ENCODE measurements at regions not wholly inside any gene's neighbourhood (a gene's known extent, or its start where the extent isn't known, plus 50 kb on each side); places are given as distances from the start of the nearest gene placed in this dataset.

DNA sequence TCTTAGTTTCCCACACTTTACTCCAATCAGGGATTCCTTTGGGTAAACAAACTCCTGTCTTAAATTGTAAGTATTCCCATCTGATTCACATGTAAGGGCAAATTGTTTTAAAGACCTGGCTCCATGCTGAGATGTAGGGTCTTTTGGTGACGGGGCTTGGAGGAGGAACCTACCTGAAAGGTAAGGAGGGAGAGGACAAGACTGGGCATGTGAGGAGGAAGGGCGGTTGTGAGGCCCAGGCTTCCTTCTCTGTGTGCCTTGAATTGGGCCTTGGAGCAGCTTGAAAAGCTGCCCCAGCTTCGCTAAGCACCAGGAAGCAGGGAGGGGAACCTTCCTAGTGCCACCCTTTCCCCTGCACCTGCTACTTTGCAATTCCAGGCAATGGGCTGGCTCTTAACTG, 86.8 kb downstream of the C9orf152 start:
- no peak overlapping the region for H3K4me3 Mint-ChIP-seq
- H3K27me3 Mint-ChIP-seq (ENCODE audit: low read depth) = no peaks in the 10 kb centered on the region
- H3K27ac Mint-ChIP-seq = peak overlapping the region; percentile 66
- DNase-seq (ENCODE audit: low spot score) (no peak), ATAC-seq (peak; percentile 12)
- POLR2A ChIA-PET = no interaction called here
- CTCF ChIA-PET = no interaction called here
- TF ChIP-seq TEAD4 (CRISPR knock-in tag; IDR thresholded peaks at IDR 0.05) (no peak), SMAD4 (CRISPR knock-in tag; IDR thresholded peaks at IDR 0.05) (no peak), KAT7 (CRISPR knock-in tag; IDR thresholded peaks at IDR 0.05; ENCODE audit: borderline replicate concordance) (no peak), ESRRA (CRISPR knock-in tag; IDR thresholded peaks at IDR 0.05; ENCODE audit: borderline replicate concordance) (no peak), TP53 (CRISPR knock-in tag; IDR thresholded peaks at IDR 0.05) (no peak), PRRX2 (CRISPR knock-in tag; IDR thresholded peaks at IDR 0.05) (no peak), GTF2I (CRISPR knock-in tag; conservative IDR thresholded peaks at IDR 0.05) (no peak)
- TF ChIP-seq, protein P1, sequence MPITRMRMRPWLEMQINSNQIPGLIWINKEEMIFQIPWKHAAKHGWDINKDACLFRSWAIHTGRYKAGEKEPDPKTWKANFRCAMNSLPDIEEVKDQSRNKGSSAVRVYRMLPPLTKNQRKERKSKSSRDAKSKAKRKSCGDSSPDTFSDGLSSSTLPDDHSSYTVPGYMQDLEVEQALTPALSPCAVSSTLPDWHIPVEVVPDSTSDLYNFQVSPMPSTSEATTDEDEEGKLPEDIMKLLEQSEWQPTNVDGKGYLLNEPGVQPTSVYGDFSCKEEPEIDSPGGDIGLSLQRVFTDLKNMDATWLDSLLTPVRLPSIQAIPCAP (CRISPR knock-in tag; IDR thresholded peaks at IDR 0.05) = no peak
- TF ChIP-seq, protein P2, sequence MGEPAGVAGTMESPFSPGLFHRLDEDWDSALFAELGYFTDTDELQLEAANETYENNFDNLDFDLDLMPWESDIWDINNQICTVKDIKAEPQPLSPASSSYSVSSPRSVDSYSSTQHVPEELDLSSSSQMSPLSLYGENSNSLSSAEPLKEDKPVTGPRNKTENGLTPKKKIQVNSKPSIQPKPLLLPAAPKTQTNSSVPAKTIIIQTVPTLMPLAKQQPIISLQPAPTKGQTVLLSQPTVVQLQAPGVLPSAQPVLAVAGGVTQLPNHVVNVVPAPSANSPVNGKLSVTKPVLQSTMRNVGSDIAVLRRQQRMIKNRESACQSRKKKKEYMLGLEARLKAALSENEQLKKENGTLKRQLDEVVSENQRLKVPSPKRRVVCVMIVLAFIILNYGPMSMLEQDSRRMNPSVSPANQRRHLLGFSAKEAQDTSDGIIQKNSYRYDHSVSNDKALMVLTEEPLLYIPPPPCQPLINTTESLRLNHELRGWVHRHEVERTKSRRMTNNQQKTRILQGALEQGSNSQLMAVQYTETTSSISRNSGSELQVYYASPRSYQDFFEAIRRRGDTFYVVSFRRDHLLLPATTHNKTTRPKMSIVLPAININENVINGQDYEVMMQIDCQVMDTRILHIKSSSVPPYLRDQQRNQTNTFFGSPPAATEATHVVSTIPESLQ (CRISPR knock-in tag; IDR thresholded peaks at IDR 0.05) = no peak
- TF ChIP-seq, protein P3, sequence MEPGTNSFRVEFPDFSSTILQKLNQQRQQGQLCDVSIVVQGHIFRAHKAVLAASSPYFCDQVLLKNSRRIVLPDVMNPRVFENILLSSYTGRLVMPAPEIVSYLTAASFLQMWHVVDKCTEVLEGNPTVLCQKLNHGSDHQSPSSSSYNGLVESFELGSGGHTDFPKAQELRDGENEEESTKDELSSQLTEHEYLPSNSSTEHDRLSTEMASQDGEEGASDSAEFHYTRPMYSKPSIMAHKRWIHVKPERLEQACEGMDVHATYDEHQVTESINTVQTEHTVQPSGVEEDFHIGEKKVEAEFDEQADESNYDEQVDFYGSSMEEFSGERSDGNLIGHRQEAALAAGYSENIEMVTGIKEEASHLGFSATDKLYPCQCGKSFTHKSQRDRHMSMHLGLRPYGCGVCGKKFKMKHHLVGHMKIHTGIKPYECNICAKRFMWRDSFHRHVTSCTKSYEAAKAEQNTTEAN (CRISPR knock-in tag; IDR thresholded peaks at IDR 0.05) = no peak
- TF ChIP-seq, protein P4, sequence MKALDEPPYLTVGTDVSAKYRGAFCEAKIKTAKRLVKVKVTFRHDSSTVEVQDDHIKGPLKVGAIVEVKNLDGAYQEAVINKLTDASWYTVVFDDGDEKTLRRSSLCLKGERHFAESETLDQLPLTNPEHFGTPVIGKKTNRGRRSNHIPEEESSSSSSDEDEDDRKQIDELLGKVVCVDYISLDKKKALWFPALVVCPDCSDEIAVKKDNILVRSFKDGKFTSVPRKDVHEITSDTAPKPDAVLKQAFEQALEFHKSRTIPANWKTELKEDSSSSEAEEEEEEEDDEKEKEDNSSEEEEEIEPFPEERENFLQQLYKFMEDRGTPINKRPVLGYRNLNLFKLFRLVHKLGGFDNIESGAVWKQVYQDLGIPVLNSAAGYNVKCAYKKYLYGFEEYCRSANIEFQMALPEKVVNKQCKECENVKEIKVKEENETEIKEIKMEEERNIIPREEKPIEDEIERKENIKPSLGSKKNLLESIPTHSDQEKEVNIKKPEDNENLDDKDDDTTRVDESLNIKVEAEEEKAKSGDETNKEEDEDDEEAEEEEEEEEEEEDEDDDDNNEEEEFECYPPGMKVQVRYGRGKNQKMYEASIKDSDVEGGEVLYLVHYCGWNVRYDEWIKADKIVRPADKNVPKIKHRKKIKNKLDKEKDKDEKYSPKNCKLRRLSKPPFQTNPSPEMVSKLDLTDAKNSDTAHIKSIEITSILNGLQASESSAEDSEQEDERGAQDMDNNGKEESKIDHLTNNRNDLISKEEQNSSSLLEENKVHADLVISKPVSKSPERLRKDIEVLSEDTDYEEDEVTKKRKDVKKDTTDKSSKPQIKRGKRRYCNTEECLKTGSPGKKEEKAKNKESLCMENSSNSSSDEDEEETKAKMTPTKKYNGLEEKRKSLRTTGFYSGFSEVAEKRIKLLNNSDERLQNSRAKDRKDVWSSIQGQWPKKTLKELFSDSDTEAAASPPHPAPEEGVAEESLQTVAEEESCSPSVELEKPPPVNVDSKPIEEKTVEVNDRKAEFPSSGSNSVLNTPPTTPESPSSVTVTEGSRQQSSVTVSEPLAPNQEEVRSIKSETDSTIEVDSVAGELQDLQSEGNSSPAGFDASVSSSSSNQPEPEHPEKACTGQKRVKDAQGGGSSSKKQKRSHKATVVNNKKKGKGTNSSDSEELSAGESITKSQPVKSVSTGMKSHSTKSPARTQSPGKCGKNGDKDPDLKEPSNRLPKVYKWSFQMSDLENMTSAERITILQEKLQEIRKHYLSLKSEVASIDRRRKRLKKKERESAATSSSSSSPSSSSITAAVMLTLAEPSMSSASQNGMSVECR (CRISPR knock-in tag; IDR thresholded peaks at IDR 0.05; ENCODE audit: borderline replicate concordance) = no peak
- TF ChIP-seq, protein P5, sequence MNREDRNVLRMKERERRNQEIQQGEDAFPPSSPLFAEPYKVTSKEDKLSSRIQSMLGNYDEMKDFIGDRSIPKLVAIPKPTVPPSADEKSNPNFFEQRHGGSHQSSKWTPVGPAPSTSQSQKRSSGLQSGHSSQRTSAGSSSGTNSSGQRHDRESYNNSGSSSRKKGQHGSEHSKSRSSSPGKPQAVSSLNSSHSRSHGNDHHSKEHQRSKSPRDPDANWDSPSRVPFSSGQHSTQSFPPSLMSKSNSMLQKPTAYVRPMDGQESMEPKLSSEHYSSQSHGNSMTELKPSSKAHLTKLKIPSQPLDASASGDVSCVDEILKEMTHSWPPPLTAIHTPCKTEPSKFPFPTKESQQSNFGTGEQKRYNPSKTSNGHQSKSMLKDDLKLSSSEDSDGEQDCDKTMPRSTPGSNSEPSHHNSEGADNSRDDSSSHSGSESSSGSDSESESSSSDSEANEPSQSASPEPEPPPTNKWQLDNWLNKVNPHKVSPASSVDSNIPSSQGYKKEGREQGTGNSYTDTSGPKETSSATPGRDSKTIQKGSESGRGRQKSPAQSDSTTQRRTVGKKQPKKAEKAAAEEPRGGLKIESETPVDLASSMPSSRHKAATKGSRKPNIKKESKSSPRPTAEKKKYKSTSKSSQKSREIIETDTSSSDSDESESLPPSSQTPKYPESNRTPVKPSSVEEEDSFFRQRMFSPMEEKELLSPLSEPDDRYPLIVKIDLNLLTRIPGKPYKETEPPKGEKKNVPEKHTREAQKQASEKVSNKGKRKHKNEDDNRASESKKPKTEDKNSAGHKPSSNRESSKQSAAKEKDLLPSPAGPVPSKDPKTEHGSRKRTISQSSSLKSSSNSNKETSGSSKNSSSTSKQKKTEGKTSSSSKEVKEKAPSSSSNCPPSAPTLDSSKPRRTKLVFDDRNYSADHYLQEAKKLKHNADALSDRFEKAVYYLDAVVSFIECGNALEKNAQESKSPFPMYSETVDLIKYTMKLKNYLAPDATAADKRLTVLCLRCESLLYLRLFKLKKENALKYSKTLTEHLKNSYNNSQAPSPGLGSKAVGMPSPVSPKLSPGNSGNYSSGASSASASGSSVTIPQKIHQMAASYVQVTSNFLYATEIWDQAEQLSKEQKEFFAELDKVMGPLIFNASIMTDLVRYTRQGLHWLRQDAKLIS (CRISPR knock-in tag; IDR thresholded peaks at IDR 0.05; ENCODE audit: borderline replicate concordance) = no peak
- H3K9me3 Mint-ChIP-seq = no peaks in the 10 kb centered on the region
- H3K4me1 Mint-ChIP-seq = peaks cover 79% of the 10 kb centered on the region
- H3K36me3 Mint-ChIP-seq = no peaks in the 10 kb centered on the region

DNA sequence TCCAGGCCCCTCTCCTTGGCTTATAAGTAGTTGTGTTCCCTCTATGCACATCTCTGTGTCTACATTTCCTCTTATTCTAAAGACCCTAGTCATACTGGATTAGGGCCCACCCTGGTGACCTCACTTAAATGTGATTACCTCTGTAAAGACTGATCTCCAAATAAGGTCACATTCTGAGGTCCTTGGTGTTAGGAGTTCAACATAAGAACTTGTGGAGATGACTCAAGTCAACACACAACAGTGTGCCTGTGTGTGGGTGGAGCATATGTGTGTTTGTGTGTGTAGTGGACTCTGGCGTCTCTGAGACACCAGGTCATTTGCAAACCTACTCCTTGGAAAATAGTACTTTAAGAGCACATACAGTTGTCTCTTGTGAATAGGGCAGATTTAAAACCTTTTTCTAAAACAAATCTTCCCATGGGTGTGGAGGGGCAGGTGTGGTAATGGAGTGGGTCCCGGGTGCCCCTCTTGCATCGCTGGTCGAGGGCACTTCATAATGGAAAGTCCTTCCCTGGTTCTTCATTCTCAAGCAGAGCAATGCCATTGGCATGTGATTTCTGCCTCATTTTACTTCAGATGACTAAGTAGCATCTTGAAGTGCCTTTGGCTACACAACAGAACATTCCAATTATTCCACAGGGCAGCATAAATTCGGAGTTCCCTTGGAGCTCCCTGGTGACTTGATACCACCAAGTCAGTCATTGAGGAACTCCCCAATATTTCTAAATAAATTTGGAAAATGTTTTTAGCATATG, 84.4 kb downstream of the C9orf152 start:
- ATAC-seq (no peak), DNase-seq (ENCODE audit: low spot score) (no peak)
- POLR2A ChIA-PET = no interaction called here
- CTCF ChIA-PET = no interaction called here
- no peaks in the 10 kb centered on the region for H3K27me3 Mint-ChIP-seq (ENCODE audit: low read depth)
- peak overlapping the region; percentile 47 for H3K27ac Mint-ChIP-seq
- no peaks in the 10 kb centered on the region for H3K9me3 Mint-ChIP-seq
- H3K4me3 Mint-ChIP-seq = no peak overlapping the region
- peaks cover 86% of the 10 kb centered on the region for H3K4me1 Mint-ChIP-seq
- H3K36me3 Mint-ChIP-seq = no peaks in the 10 kb centered on the region
- TF ChIP-seq ATF1 (CRISPR knock-in tag; IDR thresholded peaks at IDR 0.05) (no peak), CREM (CRISPR knock-in tag; IDR thresholded peaks at IDR 0.05) (no peak), TCF7 (CRISPR knock-in tag; IDR thresholded peaks at IDR 0.05; ENCODE audit: low read depth) (no peak), FOXJ3 (CRISPR knock-in tag; IDR thresholded peaks at IDR 0.05; ENCODE audit: borderline replicate concordance) (no peak)
- TF ChIP-seq, protein P6, sequence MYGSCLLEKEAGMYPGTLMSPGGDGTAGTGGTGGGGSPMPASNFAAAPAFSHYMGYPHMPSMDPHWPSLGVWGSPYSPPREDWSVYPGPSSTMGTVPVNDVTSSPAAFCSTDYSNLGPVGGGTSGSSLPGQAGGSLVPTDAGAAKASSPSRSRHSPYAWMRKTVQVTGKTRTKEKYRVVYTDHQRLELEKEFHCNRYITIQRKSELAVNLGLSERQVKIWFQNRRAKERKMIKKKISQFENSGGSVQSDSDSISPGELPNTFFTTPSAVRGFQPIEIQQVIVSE (CRISPR knock-in tag; IDR thresholded peaks at IDR 0.05; ENCODE audit: borderline replicate concordance) = no peak
- TF ChIP-seq, protein P7, sequence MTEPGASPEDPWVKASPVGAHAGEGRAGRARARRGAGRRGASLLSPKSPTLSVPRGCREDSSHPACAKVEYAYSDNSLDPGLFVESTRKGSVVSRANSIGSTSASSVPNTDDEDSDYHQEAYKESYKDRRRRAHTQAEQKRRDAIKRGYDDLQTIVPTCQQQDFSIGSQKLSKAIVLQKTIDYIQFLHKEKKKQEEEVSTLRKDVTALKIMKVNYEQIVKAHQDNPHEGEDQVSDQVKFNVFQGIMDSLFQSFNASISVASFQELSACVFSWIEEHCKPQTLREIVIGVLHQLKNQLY (CRISPR knock-in tag; IDR thresholded peaks at IDR 0.05) = no peak
- TF ChIP-seq, protein P8, sequence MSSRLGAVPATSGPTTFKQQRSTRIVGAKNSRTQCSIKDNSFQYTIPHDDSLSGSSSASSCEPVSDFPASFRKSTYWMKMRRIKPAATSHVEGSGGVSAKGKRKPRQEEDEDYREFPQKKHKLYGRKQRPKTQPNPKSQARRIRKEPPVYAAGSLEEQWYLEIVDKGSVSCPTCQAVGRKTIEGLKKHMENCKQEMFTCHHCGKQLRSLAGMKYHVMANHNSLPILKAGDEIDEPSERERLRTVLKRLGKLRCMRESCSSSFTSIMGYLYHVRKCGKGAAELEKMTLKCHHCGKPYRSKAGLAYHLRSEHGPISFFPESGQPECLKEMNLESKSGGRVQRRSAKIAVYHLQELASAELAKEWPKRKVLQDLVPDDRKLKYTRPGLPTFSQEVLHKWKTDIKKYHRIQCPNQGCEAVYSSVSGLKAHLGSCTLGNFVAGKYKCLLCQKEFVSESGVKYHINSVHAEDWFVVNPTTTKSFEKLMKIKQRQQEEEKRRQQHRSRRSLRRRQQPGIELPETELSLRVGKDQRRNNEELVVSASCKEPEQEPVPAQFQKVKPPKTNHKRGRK (CRISPR knock-in tag; IDR thresholded peaks at IDR 0.05; ENCODE audit: borderline replicate concordance) = no peak

All from WTC11 (cell line).